Activated CD4-positive, alpha-beta memory T cell treated with anti-CD3 and anti-CD28 coated beads for 36 hours (primary cell): ENCODE measurements at regions not wholly inside any gene's neighbourhood (a gene's known extent, or its start where the extent isn't known, plus 50 kb on each side); places are given as distances from the start of the nearest gene placed in this dataset.

Source experiments
- CTCF ChIA-PET: fragments of 350-600 bp; sonication (Branson Sonifier 250); formaldehyde crosslinking; loops from one replicate; lab custom pipeline; 2021; ENCODE audit warnings: antibody characterized with exemption, inconsistent platforms; lab: Charles Lee
- POLR2A ChIA-PET: fragments of 350-600 bp; sonication (Branson Sonifier 250); formaldehyde crosslinking; loops from one replicate; lab custom pipeline; 2021; ENCODE audit warnings: antibody characterized with exemption; lab: Charles Lee
- DNase-seq: peaks from one replicate; pipeline ENCODE4 v3.0.0-alpha.2; 2020
- H3K27ac Mint-ChIP-seq: one replicate; pipeline ENCODE4 v1.8.0; 2021; ENCODE audit warnings: mixed read lengths
- H3K27me3 Mint-ChIP-seq: one replicate; pipeline ENCODE4 v1.8.0; 2021; ENCODE audit warnings: mixed read lengths
- H3K36me3 Mint-ChIP-seq: one replicate; pipeline ENCODE4 v1.8.0; 2021; ENCODE audit warnings: mixed read lengths
- H3K4me1 Mint-ChIP-seq: one replicate; pipeline ENCODE4 v1.8.0; 2021; ENCODE audit warnings: low read depth, mixed read lengths
- H3K4me3 Mint-ChIP-seq: one replicate; pipeline ENCODE4 v1.8.0; 2021; ENCODE audit warnings: mild to moderate bottlenecking, mixed read lengths
- H3K9me3 Mint-ChIP-seq: one replicate; pipeline ENCODE4 v1.8.0; 2021; ENCODE audit warnings: mixed read lengths
- intact Hi-C: fragments of 100-400 bp; cut with micrococcal nuclease; formaldehyde crosslinking; loops from one replicate; pipeline ENCODE4 v1.15.1; 2023

DNA sequence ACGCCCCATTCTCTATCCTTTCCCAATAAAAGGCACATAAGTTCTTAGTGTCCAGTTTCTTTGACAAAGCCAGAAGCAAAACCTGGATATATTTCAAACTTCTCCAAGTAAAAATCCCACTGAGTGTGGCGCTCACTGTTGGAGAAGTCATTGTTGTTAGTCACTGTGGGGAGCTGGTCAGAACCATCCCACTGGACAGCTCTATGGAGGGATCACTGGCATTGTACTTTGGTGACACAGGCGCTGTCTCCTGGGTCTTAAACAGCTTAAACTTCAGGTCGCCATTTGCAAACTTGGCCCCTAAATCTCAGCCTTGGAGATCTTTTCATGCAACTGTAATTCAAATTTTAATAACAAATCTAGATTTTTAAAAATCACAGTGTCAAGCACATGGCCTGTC is 111.5 kb upstream of the SLC24A3 start:
- Mint-ChIP-seq H3K27me3 (no peaks in the 10 kb centered on the region), H3K4me1 (no peaks in the 10 kb centered on the region), H3K36me3 (no peaks in the 10 kb centered on the region), H3K27ac (no peak overlapping the region), H3K4me3 (no peak overlapping the region), H3K9me3 (peaks cover 3% of the 10 kb centered on the region)
- intact Hi-C loops: no loop called here
- ChIA-PET CTCF (no interaction called here), POLR2A (no interaction called here)
- DNase-seq: no peak

DNA sequence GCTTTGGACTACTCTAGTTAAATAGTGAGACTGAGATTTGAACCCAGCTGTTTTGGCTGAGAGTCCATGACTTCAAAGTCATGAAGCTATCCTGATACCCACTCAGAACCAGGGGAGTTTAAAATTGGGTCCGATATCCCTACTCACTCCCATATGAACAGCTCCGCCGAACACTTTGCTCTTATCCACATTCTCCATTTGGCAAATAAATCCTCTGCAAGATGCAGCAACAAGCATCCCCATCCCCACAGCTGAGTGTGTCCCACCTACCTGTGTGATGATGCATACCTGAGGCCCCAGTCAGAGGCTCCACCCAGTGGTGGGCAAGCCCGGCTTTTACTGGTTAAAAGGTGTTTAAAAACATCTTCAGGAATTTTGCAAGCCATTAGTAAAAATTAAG is 108.3 kb upstream of the SLC24A3 start:
- no peaks in the 10 kb centered on the region for H3K27me3 Mint-ChIP-seq
- CTCF ChIA-PET: no interaction called here
- no peak overlapping the region for H3K27ac Mint-ChIP-seq
- intact Hi-C loops: no loop called here
- no peak for DNase-seq
- H3K4me3 Mint-ChIP-seq: no peak overlapping the region
- H3K9me3 Mint-ChIP-seq: peaks cover 3% of the 10 kb centered on the region
- no peaks in the 10 kb centered on the region for H3K4me1 Mint-ChIP-seq
- POLR2A ChIA-PET: no interaction called here
- H3K36me3 Mint-ChIP-seq: no peaks in the 10 kb centered on the region

DNA sequence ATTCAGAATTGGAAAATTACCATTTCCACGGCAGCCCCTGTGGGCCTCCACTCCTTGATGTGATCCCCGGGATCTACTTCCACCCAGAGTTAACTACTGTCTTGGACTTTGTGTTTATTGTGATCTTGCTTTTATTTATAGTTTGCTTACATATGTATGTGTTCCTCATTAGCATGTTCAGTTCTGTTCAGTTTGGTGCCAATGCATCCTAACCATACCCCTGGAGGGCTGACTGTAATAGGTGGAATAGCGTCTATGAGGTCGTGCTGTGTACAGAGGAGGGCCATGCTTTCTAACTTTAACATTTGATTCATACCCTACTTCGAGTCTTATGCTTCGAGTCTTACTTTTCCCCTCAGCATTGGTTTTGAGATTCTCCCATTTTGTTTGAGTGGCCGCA is 104.3 kb upstream of the SLC24A3 start:
- Mint-ChIP-seq H3K27ac (no peak overlapping the region), H3K4me1 (no peaks in the 10 kb centered on the region), H3K4me3 (no peak overlapping the region), H3K9me3 (no peaks in the 10 kb centered on the region), H3K36me3 (no peaks in the 10 kb centered on the region), H3K27me3 (no peaks in the 10 kb centered on the region)
- ChIA-PET POLR2A (no interaction called here), CTCF (no interaction called here)
- intact Hi-C loops: no loop called here
- no peak for DNase-seq

DNA sequence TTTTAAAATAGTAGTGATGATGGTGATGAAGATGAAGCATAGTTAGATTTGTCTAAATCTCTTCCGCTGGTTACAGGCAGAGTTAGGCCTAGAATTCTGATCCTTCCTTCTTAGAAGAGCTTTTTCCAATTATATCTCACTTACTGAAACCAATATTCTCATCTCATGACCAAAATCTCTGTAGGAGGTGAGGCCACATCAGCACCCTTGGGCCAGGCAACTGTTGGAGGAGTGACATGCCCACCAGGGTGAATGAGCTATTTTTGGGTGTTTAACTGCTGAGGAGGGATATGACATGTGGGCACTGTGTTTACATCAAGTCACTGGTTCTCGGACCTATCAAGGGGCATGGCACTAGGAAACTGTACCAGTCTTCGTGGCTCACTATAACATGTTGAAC is 102.2 kb upstream of the SLC24A3 start:
- H3K27ac Mint-ChIP-seq: no peak overlapping the region
- H3K36me3 Mint-ChIP-seq: no peaks in the 10 kb centered on the region
- no peaks in the 10 kb centered on the region for H3K9me3 Mint-ChIP-seq
- intact Hi-C loops: no loop called here
- ChIA-PET POLR2A (no interaction called here), CTCF (no interaction called here)
- no peaks in the 10 kb centered on the region for H3K27me3 Mint-ChIP-seq
- no peak overlapping the region for H3K4me3 Mint-ChIP-seq
- no peak for DNase-seq
- H3K4me1 Mint-ChIP-seq: no peaks in the 10 kb centered on the region

DNA sequence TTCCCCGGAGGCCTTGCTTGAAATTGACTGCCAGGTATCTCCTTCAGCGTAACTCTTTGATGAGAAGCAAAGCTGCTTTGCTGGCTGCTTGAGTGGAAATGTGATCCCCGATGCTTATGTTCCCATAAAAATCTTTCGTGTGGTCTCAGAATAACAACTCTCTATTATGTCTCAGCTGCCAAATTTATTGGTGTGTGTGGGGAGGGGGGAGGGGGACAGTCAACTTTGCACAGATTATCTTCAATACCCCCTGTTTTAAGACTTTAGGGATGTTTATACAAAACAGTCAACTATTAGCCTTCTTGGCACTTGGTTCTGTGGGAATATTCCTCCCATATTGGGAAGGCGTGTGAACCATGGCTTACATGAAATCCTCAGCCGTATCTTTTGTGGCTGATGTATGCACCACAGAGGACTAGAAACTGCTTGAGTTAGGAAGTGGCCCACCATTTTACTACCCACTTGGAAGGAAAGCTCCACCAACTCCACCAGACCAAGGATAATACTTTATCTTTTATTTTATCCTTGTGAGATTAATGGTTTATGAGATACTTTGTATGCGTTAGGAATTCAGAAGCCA is 101.5 kb upstream of the SLC24A3 start:
- Mint-ChIP-seq H3K4me1 (no peaks in the 10 kb centered on the region), H3K27ac (no peak overlapping the region), H3K36me3 (no peaks in the 10 kb centered on the region), H3K27me3 (no peaks in the 10 kb centered on the region), H3K4me3 (no peak overlapping the region), H3K9me3 (no peaks in the 10 kb centered on the region)
- POLR2A ChIA-PET: no interaction called here
- intact Hi-C loops: no loop called here
- DNase-seq: no peak
- CTCF ChIA-PET: no interaction called here

DNA sequence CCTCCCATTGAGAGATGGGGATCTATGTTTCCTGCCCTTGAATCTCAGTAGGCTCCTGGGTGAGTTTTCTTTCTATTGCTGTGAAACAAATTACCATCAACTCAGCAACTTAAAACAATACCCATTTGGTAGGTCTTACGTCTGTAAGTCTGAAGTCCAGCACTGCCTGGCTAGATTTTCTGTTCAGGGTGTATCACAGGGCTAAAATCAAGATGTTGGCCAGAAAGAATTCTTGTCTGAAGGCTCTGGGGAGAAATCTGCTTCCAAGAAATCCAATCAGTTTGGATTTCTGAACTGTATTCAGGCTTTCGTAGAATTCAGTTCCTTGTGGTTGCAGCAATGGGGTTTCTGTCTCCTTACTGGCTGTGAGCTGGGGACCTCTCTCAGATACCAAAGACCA is 99.6 kb upstream of the SLC24A3 start:
- POLR2A ChIA-PET: no interaction called here
- H3K4me3 Mint-ChIP-seq: no peak overlapping the region
- no peaks in the 10 kb centered on the region for H3K36me3 Mint-ChIP-seq
- no peak overlapping the region for H3K27ac Mint-ChIP-seq
- CTCF ChIA-PET: no interaction called here
- no peaks in the 10 kb centered on the region for H3K4me1 Mint-ChIP-seq
- no peak for DNase-seq
- no peaks in the 10 kb centered on the region for H3K9me3 Mint-ChIP-seq
- no peaks in the 10 kb centered on the region for H3K27me3 Mint-ChIP-seq
- intact Hi-C loops: no loop called here

DNA sequence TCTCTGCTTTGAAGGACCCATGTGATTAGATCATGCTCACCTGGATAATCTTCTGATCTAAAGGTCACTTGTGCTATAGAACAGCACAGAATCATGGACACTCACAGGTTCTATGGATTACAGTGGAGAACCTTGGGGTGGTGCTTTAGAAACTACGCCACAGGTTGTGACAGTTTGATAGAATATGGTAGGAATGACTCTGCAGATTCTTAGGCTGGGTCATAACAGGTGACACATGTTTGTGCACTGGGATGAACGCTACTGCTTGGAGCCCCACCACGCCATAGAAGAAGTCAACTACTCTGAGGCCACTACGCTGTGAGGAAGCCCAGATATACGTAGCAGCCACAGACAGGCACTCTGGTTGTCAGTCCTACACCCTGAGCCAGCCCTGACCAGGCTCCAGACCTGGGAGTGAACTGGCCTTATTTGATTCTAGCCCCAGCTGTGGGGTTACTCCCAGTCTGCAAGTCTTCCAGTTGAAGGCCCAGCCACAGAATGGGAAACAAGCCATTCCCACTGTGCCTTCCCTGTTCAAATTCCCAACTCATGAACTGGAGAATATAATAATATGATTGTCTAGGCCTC is 99.0 kb upstream of the SLC24A3 start:
- CTCF ChIA-PET: no interaction called here

DNA sequence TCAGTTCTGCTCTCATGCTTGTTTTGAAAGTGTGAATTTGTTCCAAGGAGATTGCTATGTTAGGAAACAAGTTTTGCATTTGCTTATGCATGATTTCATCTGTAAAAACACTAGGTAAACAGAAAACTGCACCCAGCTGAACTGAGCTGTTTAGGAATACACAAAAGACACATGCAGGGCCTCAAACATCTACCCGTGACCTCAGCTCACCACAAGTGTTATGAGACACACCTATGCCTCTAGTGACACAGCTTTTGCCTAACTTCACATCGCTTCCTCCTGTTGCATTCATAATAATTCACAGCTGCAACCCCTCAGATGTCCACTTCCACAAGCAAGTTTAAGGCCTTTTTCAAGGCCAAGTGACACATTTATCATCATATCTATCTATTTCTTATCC is 98.0 kb upstream of the SLC24A3 start:
- Mint-ChIP-seq H3K4me1 (no peaks in the 10 kb centered on the region), H3K36me3 (no peaks in the 10 kb centered on the region), H3K27me3 (no peaks in the 10 kb centered on the region), H3K9me3 (no peaks in the 10 kb centered on the region), H3K4me3 (no peak overlapping the region), H3K27ac (no peak overlapping the region)
- ChIA-PET CTCF (no interaction called here), POLR2A (no interaction called here)
- intact Hi-C loops: no loop called here
- DNase-seq: no peak

More for the DNA sequence above, 99.0 kb upstream of the SLC24A3 start:
- DNase-seq: no peak
- no peaks in the 10 kb centered on the region for H3K4me1 Mint-ChIP-seq
- intact Hi-C loops: no loop called here
- H3K9me3 Mint-ChIP-seq: no peaks in the 10 kb centered on the region
- POLR2A ChIA-PET: no interaction called here
- no peaks in the 10 kb centered on the region for H3K36me3 Mint-ChIP-seq
- no peak overlapping the region for H3K27ac Mint-ChIP-seq
- no peaks in the 10 kb centered on the region for H3K27me3 Mint-ChIP-seq
- H3K4me3 Mint-ChIP-seq: no peak overlapping the region

DNA sequence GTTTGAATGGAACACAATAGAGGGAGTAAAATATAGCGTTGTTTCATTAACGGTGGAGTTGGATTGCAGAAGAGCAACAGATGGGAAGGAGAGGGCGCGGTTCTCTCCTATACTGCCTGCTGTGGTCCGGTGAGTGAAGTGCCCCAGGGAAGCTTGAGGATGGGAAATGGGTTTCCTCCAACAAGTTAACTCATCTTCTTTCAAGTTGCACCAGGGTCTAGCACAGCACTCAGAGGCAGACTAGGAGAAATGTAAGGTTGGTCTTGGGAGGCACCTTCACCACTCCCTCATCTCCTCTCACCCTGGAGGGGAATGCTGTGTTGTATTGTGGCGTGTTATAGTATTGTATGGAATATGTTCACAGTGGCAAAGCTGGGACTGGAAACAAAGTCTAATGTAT is 96.9 kb upstream of the SLC24A3 start:
- no peaks in the 10 kb centered on the region for H3K4me1 Mint-ChIP-seq
- ChIA-PET CTCF (no interaction called here), POLR2A (no interaction called here)
- no peaks in the 10 kb centered on the region for H3K9me3 Mint-ChIP-seq
- H3K27ac Mint-ChIP-seq: no peak overlapping the region
- no peaks in the 10 kb centered on the region for H3K36me3 Mint-ChIP-seq
- no peak overlapping the region for H3K4me3 Mint-ChIP-seq
- intact Hi-C loops: no loop called here
- no peaks in the 10 kb centered on the region for H3K27me3 Mint-ChIP-seq
- DNase-seq: no peak

DNA sequence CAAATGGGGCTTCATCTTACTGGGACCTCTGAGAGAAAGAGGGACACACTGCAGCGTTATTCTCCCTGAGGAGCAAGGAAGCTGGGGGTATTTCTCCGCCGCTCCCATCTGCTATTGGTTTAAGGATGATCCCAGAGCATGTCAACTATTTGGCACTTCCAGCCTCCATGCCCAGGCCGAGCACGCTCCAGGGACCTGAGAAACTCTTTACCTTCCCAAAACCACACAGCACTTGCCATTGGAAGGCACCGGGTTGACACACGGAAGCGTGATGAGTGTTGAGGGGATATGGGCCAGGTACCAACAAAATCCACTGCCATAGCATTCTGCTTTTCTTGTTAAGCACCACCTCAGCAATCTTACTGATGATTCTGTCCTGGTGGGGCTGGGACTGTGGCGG is 92.4 kb upstream of the SLC24A3 start:
- CTCF ChIA-PET: no interaction called here
- no peaks in the 10 kb centered on the region for H3K9me3 Mint-ChIP-seq
- no peak overlapping the region for H3K27ac Mint-ChIP-seq
- H3K27me3 Mint-ChIP-seq: no peaks in the 10 kb centered on the region
- DNase-seq: no peak
- H3K4me1 Mint-ChIP-seq: no peaks in the 10 kb centered on the region
- H3K36me3 Mint-ChIP-seq: no peaks in the 10 kb centered on the region
- H3K4me3 Mint-ChIP-seq: no peak overlapping the region
- POLR2A ChIA-PET: no interaction called here
- intact Hi-C loops: no loop called here

DNA sequence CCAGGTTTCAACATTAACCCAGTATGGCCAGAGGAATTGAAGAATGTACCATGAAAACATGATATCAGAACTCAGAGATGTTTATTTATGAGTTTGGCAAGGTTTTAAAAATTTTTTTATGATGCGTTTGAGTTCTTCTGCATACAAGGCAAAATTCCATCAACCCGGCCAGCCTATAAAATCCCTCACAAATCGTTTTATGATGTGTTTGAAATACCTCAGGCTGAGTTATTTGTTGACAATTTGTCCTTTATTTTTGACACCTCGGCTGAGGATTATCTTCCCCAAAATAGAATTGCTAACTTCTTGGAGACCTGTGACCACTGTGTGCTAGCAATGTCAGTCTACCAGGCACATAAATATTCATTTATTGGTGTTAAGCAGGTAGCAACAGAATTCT is 91.9 kb upstream of the SLC24A3 start:
- CTCF ChIA-PET: no interaction called here
- Mint-ChIP-seq H3K9me3 (no peaks in the 10 kb centered on the region), H3K27me3 (no peaks in the 10 kb centered on the region), H3K4me1 (no peaks in the 10 kb centered on the region), H3K27ac (no peak overlapping the region), H3K4me3 (no peak overlapping the region), H3K36me3 (no peaks in the 10 kb centered on the region)
- intact Hi-C loops: no loop called here
- no peak for DNase-seq
- POLR2A ChIA-PET: no interaction called here

DNA sequence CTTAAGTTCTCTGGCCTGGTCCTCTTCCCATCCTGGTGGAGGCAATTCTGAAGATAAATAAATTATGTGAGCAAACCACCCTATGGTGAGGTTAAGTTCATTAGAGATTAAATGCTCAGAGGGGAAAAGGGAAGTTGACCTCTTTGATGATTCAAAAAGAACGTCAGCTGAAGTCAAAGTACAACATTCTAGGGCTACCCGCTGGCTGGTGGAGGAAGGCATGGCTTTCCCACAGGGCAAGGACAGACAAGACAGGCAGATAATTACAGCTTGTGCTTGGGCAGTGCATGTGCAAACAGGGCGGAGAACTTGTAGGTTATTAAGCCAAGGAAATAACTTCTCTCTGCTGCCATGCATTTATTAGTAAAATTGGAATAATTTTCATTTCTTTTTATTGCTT is 91.0 kb upstream of the SLC24A3 start:
- CTCF ChIA-PET: no interaction called here
- POLR2A ChIA-PET: no interaction called here

DNA sequence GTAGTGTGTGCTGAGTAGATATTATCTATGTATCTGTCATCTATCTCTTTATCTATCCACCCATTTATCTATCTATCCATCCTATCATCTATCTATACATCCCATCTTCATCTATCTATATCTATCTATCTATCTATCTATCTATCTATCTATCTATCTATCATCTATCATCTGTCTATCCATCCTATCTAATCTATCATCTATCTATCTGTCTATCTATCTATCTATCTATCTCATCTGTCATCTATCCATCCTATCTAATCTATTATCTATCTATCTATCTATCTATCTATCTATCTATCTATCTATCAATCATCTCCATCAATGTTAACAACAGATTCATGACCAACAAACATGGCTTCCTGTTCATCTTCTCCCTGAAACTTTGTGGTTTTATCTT is 90.5 kb upstream of the SLC24A3 start:
- no peaks in the 10 kb centered on the region for H3K27me3 Mint-ChIP-seq
- POLR2A ChIA-PET: no interaction called here
- H3K36me3 Mint-ChIP-seq: no peaks in the 10 kb centered on the region
- no peaks in the 10 kb centered on the region for H3K9me3 Mint-ChIP-seq
- CTCF ChIA-PET: no interaction called here
- intact Hi-C loops: no loop called here
- no peak overlapping the region for H3K27ac Mint-ChIP-seq
- no peak overlapping the region for H3K4me3 Mint-ChIP-seq
- DNase-seq: no peak
- no peaks in the 10 kb centered on the region for H3K4me1 Mint-ChIP-seq

More for the DNA sequence above, 91.0 kb upstream of the SLC24A3 start:
- Mint-ChIP-seq H3K27ac (no peak overlapping the region), H3K4me1 (no peaks in the 10 kb centered on the region), H3K4me3 (no peak overlapping the region), H3K9me3 (no peaks in the 10 kb centered on the region), H3K27me3 (no peaks in the 10 kb centered on the region), H3K36me3 (no peaks in the 10 kb centered on the region)
- DNase-seq: no peak
- intact Hi-C loops: no loop called here
